Skeletal muscle tissue (tissue), 3 donors: ENCODE measurements at regions not wholly inside any gene's neighbourhood (a gene's known extent, or its start where the extent isn't known, plus 50 kb on each side); places are given as distances from the start of the nearest gene placed in this dataset.
"Not testable (repeated sequence)": the region's sequence is repeated elsewhere in the genome, so short reads cannot be mapped to it uniquely, and the experiment has no call there.

Experiments used
- H3K27ac ChIP-seq: one replicate; pipeline ENCODE4 v1.7.0; 2013; ENCODE audit warnings: mild to moderate bottlenecking, low read depth, low read length, inconsistent platforms
- H3K27me3 ChIP-seq, 3 donors: one replicate each; pipeline ENCODE4 v1.7.0; 2013; ENCODE audit warnings: low read length in 3 of 3; ENCODE audit not compliant: control insufficient read depth in 3 of 3, insufficient read depth in 3 of 3
- H3K36me3 ChIP-seq, 3 donors: one replicate each; pipeline ENCODE4 v1.7.0; 2013; ENCODE audit warnings: low read length in 3 of 3; ENCODE audit not compliant: control insufficient read depth in 3 of 3, insufficient read depth in 3 of 3
- H3K4me1 ChIP-seq, 3 donors: one replicate each; pipeline ENCODE4 v1.7.0; 2013; ENCODE audit warnings: low read length in 3 of 3, mild to moderate bottlenecking in 3 of 3; ENCODE audit not compliant: control insufficient read depth in 3 of 3, insufficient read depth in 3 of 3
- H3K4me3 ChIP-seq, 3 donors: one replicate each; pipeline ENCODE4 v1.7.0; 2013; ENCODE audit warnings: low read length in 3 of 3
- H3K9ac ChIP-seq, 3 donors: one replicate each; pipeline ENCODE4 v1.7.0; 2013; ENCODE audit warnings: low read length in 3 of 3, mild to moderate bottlenecking in 3 of 3, moderate library complexity in 2 of 3, low read depth in 1 of 3
- H3K9me3 ChIP-seq, 3 donors: one replicate each; pipeline ENCODE4 v1.7.0; 2013; ENCODE audit warnings: low read length in 3 of 3; ENCODE audit not compliant: control insufficient read depth in 3 of 3
- donor health status: Osteomylitis.

- Histone ChIP-seq H3K4me3 (no peak overlapping the region), H3K27ac (no peak overlapping the region), H3K4me1 (no peaks in the 10 kb centered on the region), H3K9me3 (no peaks in the 10 kb centered on the region), H3K27me3 (no peaks in the 10 kb centered on the region), H3K9ac (no peak overlapping the region), H3K36me3 (no peaks in the 10 kb centered on the region)
These were observed 560.7 kb downstream of the HTR1A start for GRCh38 chr5:63401436-63402046.

DNA sequence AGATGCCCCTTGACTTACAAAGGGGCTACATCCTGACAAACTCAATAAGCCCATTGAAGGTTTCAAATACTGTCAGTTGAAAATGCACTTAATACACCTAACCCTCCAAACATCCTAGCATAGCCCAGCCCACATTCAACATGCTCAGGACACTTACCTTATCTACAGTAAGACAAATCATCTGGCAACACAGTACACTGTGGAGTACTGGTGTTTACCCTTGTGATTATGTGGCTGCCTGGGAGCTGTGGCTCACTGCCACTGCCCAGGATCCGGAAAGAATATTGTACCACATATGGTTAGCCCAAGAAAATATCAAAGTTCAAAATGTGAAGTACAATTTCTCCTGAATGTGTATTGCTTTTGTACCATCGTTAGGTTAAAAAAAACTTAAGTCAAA lies 562.2 kb downstream of the HTR1A start:
- Histone ChIP-seq H3K27ac (no peak overlapping the region), H3K4me3 (no peak overlapping the region), H3K4me1 (no peaks in the 10 kb centered on the region), H3K27me3 (no peaks in the 10 kb centered on the region), H3K36me3 (no peaks in the 10 kb centered on the region), H3K9me3 (no peaks in the 10 kb centered on the region), H3K9ac (no peak overlapping the region)

- Histone ChIP-seq H3K27me3 (no peaks in the 10 kb centered on the region), H3K9me3 (no peaks in the 10 kb centered on the region), H3K4me3 (no peak overlapping the region), H3K27ac (no peak overlapping the region), H3K36me3 (no peaks in the 10 kb centered on the region), H3K9ac (no peak overlapping the region), H3K4me1 (no peaks in the 10 kb centered on the region)
These were observed 563.9 kb downstream of the HTR1A start for GRCh38 chr5:63398346-63398745.

DNA sequence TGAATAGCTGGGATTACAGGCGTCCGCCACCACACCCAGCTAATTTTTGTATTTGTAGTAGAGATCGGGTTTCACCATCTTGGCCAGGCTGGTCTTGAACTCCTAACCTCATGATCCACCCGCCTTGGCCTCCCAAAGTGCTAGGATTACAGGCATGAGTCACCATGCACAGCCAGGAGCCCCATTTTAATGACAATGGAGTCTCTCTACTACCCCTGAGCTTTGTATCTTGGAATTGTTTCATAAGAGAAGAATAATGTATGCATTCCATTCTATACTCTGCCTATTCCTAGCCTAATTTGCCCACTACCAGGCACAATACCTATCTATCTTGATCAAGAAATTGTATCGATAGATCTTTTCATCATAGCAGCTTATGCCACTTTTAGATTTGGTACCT lies 574.1 kb downstream of the HTR1A start:
- not testable (repeated sequence) for H3K27ac ChIP-seq, H3K9me3 ChIP-seq, H3K9ac ChIP-seq, H3K27me3 ChIP-seq, H3K4me3 ChIP-seq, H3K4me1 ChIP-seq, H3K36me3 ChIP-seq

GRCh38 chr5:63375851-63376250 lies 586.4 kb downstream of the HTR1A start:
- Histone ChIP-seq H3K27ac (no peak overlapping the region), H3K36me3 (no peaks in the 10 kb centered on the region), H3K9ac (no peak overlapping the region), H3K9me3 (no peaks in the 10 kb centered on the region), H3K27me3 (no peaks in the 10 kb centered on the region), H3K4me1 (no peaks in the 10 kb centered on the region), H3K4me3 (no peak overlapping the region)

DNA sequence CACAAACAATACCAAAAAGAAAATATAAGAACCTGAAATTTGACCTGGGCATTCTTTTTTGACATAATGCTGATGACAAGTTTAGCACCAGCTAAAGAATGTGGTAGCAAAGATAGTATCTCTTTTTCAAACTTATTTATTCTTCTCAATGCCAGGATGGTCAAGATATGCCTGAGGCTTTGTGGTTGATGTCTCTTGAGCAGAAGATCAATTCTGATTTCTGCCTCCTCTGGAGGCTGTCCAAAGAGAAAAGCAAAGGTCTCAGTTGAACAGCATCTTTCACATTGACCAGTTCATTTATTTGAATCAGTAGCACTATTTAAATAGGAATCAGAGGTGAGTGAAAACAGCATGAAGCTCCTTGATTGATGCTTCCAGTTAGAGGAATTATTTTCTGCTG lies 588.2 kb downstream of the HTR1A start:
- no peak overlapping the region for H3K4me3 ChIP-seq
- no peak overlapping the region for H3K9ac ChIP-seq
- H3K9me3 ChIP-seq: no peaks in the 10 kb centered on the region
- H3K27me3 ChIP-seq: no peaks in the 10 kb centered on the region
- H3K27ac ChIP-seq: no peak overlapping the region
- H3K4me1 ChIP-seq: no peaks in the 10 kb centered on the region
- no peaks in the 10 kb centered on the region for H3K36me3 ChIP-seq

- no peak overlapping the region for H3K9ac ChIP-seq
These were observed 611.1 kb downstream of the HTR1A start for GRCh38 chr5:63351164-63351563.

GRCh38 chr5:63346451-63346850 lies 615.8 kb downstream of the HTR1A start:
- no peak overlapping the region for H3K4me3 ChIP-seq
- no peaks in the 10 kb centered on the region for H3K27me3 ChIP-seq
- no peaks in the 10 kb centered on the region for H3K36me3 ChIP-seq
- no peaks in the 10 kb centered on the region for H3K9me3 ChIP-seq
- no peaks in the 10 kb centered on the region for H3K4me1 ChIP-seq
- H3K27ac ChIP-seq: no peak overlapping the region
- H3K9ac ChIP-seq: no peak overlapping the region

More at GRCh38 chr5:63351164-63351563, 611.1 kb downstream of the HTR1A start:
- Histone ChIP-seq H3K4me1 (no peaks in the 10 kb centered on the region), H3K9me3 (no peaks in the 10 kb centered on the region), H3K36me3 (no peaks in the 10 kb centered on the region), H3K27ac (no peak overlapping the region), H3K27me3 (no peaks in the 10 kb centered on the region), H3K4me3 (no peak overlapping the region)

- no peaks in the 10 kb centered on the region for H3K36me3 ChIP-seq
- peaks cover 0 to 5% (median 0%) of the 10 kb centered on the region in 3 donors for H3K9me3 ChIP-seq
- H3K27ac ChIP-seq: no peak overlapping the region
- H3K9ac ChIP-seq: no peak overlapping the region
- no peak overlapping the region for H3K4me3 ChIP-seq
- H3K4me1 ChIP-seq: no peaks in the 10 kb centered on the region
- no peaks in the 10 kb centered on the region for H3K27me3 ChIP-seq
These were observed 620.8 kb downstream of the HTR1A start for GRCh38 chr5:63341442-63341841.

DNA sequence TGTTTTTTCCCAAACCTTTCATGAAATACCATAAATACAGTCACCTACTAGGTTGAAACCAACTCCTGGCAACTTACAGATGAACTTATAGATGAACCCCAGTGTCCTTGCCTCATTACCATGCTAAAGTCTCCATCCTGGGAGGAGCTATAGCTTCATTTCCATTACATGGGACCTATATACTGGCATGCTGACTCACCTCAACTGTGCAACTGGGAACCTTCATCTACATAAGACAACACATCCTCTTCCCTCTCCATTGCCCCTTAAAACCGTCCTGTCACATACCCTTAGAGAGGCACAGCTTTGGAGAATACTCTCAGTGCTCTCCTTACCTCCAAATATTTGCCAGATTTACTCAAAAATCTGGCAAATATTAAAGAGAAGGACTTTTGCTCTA lies 638.3 kb downstream of the HTR1A start:
- H3K9me3 ChIP-seq: no peaks in the 10 kb centered on the region
- H3K4me1 ChIP-seq: no peaks in the 10 kb centered on the region
- no peaks in the 10 kb centered on the region for H3K36me3 ChIP-seq
- no peak overlapping the region for H3K27ac ChIP-seq
- H3K9ac ChIP-seq: no peak overlapping the region
- no peaks in the 10 kb centered on the region for H3K27me3 ChIP-seq
- no peak overlapping the region for H3K4me3 ChIP-seq

DNA sequence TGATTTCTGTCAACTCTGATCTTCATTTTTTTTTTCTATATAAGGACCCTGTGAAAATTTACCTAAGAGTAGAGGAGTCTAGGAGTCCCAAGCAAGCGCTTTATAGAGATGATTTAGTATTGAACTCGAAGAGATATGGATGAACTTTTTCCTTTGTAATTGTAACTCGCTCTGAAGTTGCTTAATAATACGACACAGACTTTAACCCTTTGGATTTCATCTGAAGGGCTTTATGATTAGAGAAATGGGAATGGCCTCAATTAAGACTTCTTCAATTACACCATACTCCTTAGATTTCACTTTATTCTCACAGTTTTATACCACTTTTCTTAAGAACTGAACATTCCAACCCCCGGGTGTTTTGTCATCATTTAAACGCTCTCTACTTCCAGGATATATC lies 647.7 kb downstream of the HTR1A start:
- Histone ChIP-seq H3K27ac (no peak overlapping the region), H3K9me3 (no peaks in the 10 kb centered on the region), H3K27me3 (no peaks in the 10 kb centered on the region), H3K36me3 (no peaks in the 10 kb centered on the region), H3K4me3 (no peak overlapping the region), H3K9ac (no peak overlapping the region), H3K4me1 (no peaks in the 10 kb centered on the region)
